ENCODE measurements at regions not wholly inside any gene's neighbourhood (a gene's known extent, or its start where the extent isn't known, plus 50 kb on each side); places are given as distances from the start of the nearest gene placed in this dataset.

DNA sequence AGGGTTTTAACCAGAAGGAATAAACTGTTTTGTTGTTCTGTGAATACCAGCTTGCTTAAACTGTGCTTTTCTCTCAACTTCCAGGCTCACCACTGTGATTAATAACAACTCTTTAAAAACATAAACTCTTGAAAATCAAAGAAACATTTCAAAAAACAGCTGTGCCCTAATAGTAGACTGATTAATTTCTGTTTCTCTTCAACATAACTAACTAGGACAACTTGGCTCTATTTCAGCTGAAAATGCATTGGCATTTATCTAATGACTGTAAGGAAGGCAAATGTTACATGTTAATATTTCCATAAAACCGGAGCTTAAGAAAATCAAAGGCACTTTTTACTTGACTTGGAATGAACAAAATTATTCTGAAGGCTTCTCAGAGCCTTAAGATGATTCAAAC is 656.1 kb upstream of the NEGR1 start:
- no peaks in the 10 kb centered on the region for H3K36me3 ChIP-seq (ENCODE audit: control insufficient read depth, insufficient read depth, low read length)
- no peaks in the 10 kb centered on the region for H3K36me3 Mint-ChIP-seq
- TF ChIP-seq, protein P1, sequence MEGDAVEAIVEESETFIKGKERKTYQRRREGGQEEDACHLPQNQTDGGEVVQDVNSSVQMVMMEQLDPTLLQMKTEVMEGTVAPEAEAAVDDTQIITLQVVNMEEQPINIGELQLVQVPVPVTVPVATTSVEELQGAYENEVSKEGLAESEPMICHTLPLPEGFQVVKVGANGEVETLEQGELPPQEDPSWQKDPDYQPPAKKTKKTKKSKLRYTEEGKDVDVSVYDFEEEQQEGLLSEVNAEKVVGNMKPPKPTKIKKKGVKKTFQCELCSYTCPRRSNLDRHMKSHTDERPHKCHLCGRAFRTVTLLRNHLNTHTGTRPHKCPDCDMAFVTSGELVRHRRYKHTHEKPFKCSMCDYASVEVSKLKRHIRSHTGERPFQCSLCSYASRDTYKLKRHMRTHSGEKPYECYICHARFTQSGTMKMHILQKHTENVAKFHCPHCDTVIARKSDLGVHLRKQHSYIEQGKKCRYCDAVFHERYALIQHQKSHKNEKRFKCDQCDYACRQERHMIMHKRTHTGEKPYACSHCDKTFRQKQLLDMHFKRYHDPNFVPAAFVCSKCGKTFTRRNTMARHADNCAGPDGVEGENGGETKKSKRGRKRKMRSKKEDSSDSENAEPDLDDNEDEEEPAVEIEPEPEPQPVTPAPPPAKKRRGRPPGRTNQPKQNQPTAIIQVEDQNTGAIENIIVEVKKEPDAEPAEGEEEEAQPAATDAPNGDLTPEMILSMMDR (IDR thresholded peaks at IDR 0.05) = no peak
- H3K4me1 Mint-ChIP-seq = no peaks in the 10 kb centered on the region
- H3K4me3 ChIP-seq (ENCODE audit: low read length) = no peak overlapping the region
- no peak for DNase-seq
- H3K27ac Mint-ChIP-seq = no peak overlapping the region
- no peaks in the 10 kb centered on the region for H3K9me3 ChIP-seq (ENCODE audit: control insufficient read depth, insufficient read depth, low read length)
- no peaks in the 10 kb centered on the region for H3K27me3 ChIP-seq (ENCODE audit: control insufficient read depth, insufficient read depth, low read length)
- intact Hi-C loops (cut with micrococcal nuclease) = no loop called here
- peaks cover 3 to 4% of the 10 kb centered on the region in 2 donors for H3K9me3 Mint-ChIP-seq
- no peaks in the 10 kb centered on the region for H3K4me1 ChIP-seq (ENCODE audit: control insufficient read depth, insufficient read depth, low read length)
- H3K27ac ChIP-seq (ENCODE audit: low read length) = no peak overlapping the region
- H3K27me3 Mint-ChIP-seq (ENCODE audit: low read depth in 2 of 2) = no peaks in the 10 kb centered on the region
- WGBS (ENCODE audit: insufficient coverage) = 100% methylated on average over 1 of the region's 1 CpG
- H3K4me3 Mint-ChIP-seq = no peak overlapping the region
- no peak for ATAC-seq

- no peaks in the 10 kb centered on the region for H3K4me1 Mint-ChIP-seq
These were observed 655.6 kb upstream of the NEGR1 start for GRCh38 chr1:72937905-72938304.

DNA sequence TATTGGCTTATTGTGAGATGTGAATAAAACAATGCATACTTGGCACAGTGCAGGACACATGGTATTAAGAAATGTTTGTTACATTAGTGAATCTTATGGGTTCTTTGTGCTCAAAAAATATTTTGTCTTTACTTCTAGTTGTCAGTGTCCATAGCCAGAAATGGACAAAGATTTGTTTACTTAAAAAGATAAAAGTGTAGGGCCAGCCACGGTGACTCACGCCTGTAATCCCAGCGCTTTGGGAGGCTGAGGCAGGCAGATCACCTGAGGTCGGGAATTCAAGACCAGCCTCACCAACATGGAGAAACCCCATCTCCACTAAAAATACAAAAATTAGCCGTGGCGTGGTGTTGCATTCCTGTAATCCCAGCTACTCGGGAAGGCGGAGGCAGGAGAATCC is 654.6 kb upstream of the NEGR1 start:
- no peaks in the 10 kb centered on the region for H3K27me3 Mint-ChIP-seq (ENCODE audit: low read depth in 2 of 2)
- 87% methylated on average over 8 of the region's 8 CpGs for WGBS (ENCODE audit: insufficient coverage)
- ATAC-seq (no peak), DNase-seq (no peak)
- H3K9me3 ChIP-seq (ENCODE audit: control insufficient read depth, insufficient read depth, low read length) = no peaks in the 10 kb centered on the region
- H3K9me3 Mint-ChIP-seq = peaks cover 3 to 4% of the 10 kb centered on the region in 2 donors
- no peak overlapping the region for H3K27ac ChIP-seq (ENCODE audit: low read length)
- H3K4me1 ChIP-seq (ENCODE audit: control insufficient read depth, insufficient read depth, low read length) = no peaks in the 10 kb centered on the region
- H3K27me3 ChIP-seq (ENCODE audit: control insufficient read depth, insufficient read depth, low read length) = no peaks in the 10 kb centered on the region
- no peaks in the 10 kb centered on the region for H3K4me1 Mint-ChIP-seq
- no peak overlapping the region for H3K27ac Mint-ChIP-seq
- intact Hi-C loops (cut with micrococcal nuclease) = no loop called here
- TF ChIP-seq, protein P1 (IDR thresholded peaks at IDR 0.05) = no peak
- H3K4me3 Mint-ChIP-seq = no peak overlapping the region
- no peak overlapping the region for H3K4me3 ChIP-seq (ENCODE audit: low read length)
- no peaks in the 10 kb centered on the region for H3K36me3 ChIP-seq (ENCODE audit: control insufficient read depth, insufficient read depth, low read length)
- H3K36me3 Mint-ChIP-seq = no peaks in the 10 kb centered on the region

More at GRCh38 chr1:72937905-72938304, 655.6 kb upstream of the NEGR1 start:
- H3K9me3 ChIP-seq (ENCODE audit: control insufficient read depth, insufficient read depth, low read length) = no peaks in the 10 kb centered on the region
- TF ChIP-seq, protein P1 (IDR thresholded peaks at IDR 0.05) = no peak
- no peaks in the 10 kb centered on the region for H3K36me3 Mint-ChIP-seq
- H3K36me3 ChIP-seq (ENCODE audit: control insufficient read depth, insufficient read depth, low read length) = no peaks in the 10 kb centered on the region
- H3K27ac Mint-ChIP-seq = no peak overlapping the region
- intact Hi-C loops (cut with micrococcal nuclease) = no loop called here
- no CpG with 5 or more reads among the region's 1 CpG for WGBS (ENCODE audit: insufficient coverage)
- H3K4me3 ChIP-seq (ENCODE audit: low read length) = no peak overlapping the region
- H3K27me3 Mint-ChIP-seq (ENCODE audit: low read depth in 2 of 2) = no peaks in the 10 kb centered on the region
- no peak overlapping the region for H3K4me3 Mint-ChIP-seq
- H3K27me3 ChIP-seq (ENCODE audit: control insufficient read depth, insufficient read depth, low read length) = no peaks in the 10 kb centered on the region
- peaks cover 3 to 4% of the 10 kb centered on the region in 2 donors for H3K9me3 Mint-ChIP-seq
- ATAC-seq (no peak), DNase-seq (no peak)
- H3K27ac ChIP-seq (ENCODE audit: low read length) = no peak overlapping the region
- H3K4me1 ChIP-seq (ENCODE audit: control insufficient read depth, insufficient read depth, low read length) = no peaks in the 10 kb centered on the region

GRCh38 chr1:72936151-72936740 is 653.9 kb upstream of the NEGR1 start:
- Histone ChIP-seq H3K27ac (ENCODE audit: low read length) (no peak overlapping the region), H3K9me3 (ENCODE audit: control insufficient read depth, insufficient read depth, low read length) (no peaks in the 10 kb centered on the region), H3K4me3 (ENCODE audit: low read length) (no peak overlapping the region), H3K4me1 (ENCODE audit: control insufficient read depth, insufficient read depth, low read length) (no peaks in the 10 kb centered on the region), H3K36me3 (ENCODE audit: control insufficient read depth, insufficient read depth, low read length) (no peaks in the 10 kb centered on the region), H3K27me3 (ENCODE audit: control insufficient read depth, insufficient read depth, low read length) (no peaks in the 10 kb centered on the region)
- Mint-ChIP-seq H3K27me3 (ENCODE audit: low read depth in 2 of 2) (no peaks in the 10 kb centered on the region), H3K4me3 (no peak overlapping the region), H3K9me3 (peaks cover 2 to 4% of the 10 kb centered on the region in 2 donors), H3K27ac (no peak overlapping the region), H3K36me3 (no peaks in the 10 kb centered on the region), H3K4me1 (no peaks in the 10 kb centered on the region)
- no peak for DNase-seq
- 92% methylated on average over 3 of the region's 6 CpGs for WGBS (ENCODE audit: insufficient coverage)
- TF ChIP-seq, protein P1 (IDR thresholded peaks at IDR 0.05) = no peak
- intact Hi-C loops (cut with micrococcal nuclease) = no loop called here
- no peak for ATAC-seq

Measured in natural killer cell (primary cell).